GM18520 (cell line): ENCODE measurements at regions not wholly inside any gene's neighbourhood (a gene's known extent, or its start where the extent isn't known, plus 50 kb on each side); places are given as distances from the start of the nearest gene placed in this dataset.

Source experiments
- ATAC-seq: cut with Tn5 transposase; IDR thresholded peaks from one replicate; pipeline ENCODE4 v1.9.1; 2021; ENCODE audit not compliant: unreplicated experiment

- ATAC-seq = no peak
Observed at GRCh38 chr3:116920826-116921610, 211.4 kb downstream of the TUSC7 start.

DNA sequence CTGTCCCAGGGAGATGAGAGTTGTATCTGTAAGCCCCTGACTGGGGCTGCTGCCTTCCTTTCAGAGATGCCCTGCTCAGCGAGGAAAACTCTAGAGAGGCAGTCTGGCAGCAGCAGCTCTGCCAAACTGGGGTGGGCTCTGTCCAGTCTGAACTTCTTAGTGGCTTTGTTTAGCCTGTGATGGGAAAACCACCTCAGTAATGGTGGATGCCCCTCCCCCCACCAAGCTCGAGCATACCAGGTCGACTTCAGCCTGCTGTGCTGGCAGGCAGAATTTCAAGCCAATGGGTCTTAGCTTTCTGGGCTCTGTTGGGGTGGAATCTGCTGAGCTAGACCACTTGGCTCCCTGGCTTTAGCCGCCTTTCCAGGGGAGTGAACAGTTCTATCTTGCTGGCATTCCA, 218.3 kb downstream of the TUSC7 start:
- no peak for ATAC-seq

- ATAC-seq = no peak
Observed at GRCh38 chr3:116929505-116930222, 220.1 kb downstream of the TUSC7 start.

DNA sequence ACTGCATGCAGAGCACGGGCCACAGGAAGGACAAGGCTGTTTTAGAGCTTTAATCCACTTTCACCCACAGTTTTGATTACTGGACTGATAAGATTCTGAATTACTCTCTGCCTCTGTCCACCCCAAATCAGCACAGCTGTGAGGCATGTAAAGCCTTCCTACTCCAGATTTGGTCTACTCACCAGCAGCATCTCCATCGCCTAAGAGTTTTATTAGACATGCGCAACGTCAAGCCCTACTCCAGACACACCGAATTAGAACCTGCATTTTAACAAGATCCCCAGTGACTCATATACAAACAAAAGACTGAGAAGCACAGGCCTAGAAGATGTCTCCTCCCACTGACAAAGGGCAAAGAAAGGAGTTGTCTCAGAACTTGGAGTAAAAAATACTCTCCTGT, 221.2 kb downstream of the TUSC7 start:
- ATAC-seq = no peak

DNA sequence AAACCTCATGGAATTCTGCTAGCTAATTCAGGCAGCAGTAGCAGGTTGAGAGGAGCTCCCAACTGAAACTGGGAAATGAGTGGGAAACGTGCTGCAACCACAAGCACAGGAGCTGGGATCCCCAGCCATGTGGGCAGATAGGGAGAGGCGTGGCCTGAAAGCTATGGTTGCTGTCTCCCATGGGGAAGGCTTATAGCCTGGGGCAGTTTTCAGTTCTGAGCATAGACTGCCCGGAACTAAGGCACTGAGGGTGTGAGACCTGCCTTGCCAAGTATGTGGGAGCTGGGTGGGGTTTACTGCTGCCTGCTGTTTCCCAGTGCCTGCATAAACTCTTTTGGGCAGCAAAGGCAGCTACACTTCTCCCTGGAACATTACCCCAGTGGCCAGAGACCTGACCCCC, 229.5 kb downstream of the TUSC7 start:
- ATAC-seq = no peak

DNA sequence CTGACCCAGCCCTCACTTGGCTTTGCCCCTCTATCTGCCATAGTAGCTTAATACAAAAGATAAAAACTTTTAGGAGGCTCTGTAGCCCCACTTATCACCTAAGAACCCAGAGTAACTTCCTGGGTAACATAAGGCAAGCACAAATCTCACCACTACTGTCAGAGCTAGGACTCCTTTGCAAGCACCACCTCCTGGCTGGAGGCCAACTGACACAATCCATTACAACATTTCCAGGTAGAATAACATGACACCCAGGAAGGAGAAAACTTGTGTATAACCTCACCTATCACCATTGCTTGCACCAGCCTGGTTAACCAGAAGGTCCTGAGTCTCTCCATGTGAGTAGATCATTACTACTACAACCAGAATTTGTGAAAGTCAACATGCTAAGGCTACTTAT, 230.0 kb downstream of the TUSC7 start:
- no peak for ATAC-seq

DNA sequence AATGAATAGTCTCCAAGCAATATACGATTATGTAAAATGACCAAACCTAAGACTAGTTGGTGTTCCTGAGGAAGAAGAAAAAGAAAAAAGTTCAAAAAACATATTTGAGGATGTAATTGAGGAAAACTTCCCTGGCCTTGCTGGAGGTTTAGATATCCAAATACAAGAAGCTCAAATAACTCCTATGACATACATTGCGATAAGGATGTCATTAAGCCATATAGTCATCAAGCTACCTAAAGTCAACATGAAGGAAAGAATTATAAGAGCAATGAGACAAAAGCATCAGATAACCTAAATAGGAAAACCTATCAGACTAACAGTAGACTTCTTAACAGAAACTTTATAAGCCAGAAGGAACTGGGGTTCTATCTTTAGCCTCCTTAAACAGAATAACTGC, 231.1 kb downstream of the TUSC7 start:
- no peak for ATAC-seq

GRCh38 chr3:116946376-116946775, 236.8 kb downstream of the TUSC7 start:
- no peak for ATAC-seq

DNA sequence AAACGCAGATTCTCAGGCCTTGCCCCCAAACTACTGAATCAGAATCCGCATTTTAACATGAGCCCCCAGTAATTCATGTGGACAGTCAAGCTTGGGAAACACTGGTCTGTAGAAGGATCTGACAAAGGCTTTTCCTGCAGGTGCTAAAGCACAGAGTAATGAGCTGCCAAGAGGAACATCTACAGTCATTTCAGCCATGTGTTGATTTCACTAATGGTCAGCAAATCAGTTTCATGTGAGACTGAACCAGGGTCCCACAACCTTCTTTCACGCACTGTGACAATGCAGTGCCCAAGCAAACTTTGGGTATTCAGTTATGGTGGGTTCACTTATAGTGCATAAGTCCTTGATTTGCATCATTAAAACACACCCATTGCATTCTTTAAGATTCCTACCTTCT, 237.6 kb downstream of the TUSC7 start:
- ATAC-seq = no peak

DNA sequence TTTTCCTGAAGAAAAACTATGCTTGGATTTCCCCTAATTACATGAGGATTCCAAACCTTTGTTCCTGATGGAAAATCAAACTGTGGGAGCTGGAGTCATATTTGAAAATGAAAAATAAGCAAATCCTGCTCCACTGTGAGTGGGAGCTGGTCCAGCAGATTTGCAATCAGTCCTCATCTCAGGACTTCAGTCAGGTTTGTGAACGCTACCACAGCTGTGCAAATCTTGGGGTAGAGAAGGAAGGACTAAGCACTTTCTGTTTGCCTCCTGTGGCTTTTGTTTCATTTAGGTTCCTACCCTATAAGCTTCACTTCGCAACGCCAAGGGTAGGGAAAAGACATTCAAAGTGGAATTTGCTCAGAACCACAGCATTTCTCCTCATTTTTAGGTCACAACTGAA, 238.2 kb downstream of the TUSC7 start:
- no peak for ATAC-seq

GRCh38 chr3:116950301-116951055, 240.9 kb downstream of the TUSC7 start:
- ATAC-seq = no peak

DNA sequence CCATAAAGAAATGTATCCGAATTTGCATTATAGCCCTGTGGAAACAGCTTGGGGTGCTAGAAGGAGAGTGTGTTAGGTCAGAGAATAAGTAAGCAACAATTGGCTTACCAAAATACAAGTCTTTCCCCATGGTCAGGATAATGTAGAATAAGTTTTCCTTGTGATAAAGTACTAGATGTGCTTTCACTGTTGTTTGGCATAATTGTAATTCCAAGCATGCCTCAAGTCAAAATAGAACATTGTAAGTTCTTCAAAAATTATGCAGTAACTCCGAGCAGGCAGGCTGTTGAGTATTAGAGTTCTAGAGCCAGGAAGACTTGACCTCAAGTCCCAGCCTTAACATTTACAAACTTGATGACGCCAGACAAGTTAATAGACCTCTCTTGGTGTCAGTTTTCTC, 242.0 kb downstream of the TUSC7 start:
- ATAC-seq = no peak

DNA sequence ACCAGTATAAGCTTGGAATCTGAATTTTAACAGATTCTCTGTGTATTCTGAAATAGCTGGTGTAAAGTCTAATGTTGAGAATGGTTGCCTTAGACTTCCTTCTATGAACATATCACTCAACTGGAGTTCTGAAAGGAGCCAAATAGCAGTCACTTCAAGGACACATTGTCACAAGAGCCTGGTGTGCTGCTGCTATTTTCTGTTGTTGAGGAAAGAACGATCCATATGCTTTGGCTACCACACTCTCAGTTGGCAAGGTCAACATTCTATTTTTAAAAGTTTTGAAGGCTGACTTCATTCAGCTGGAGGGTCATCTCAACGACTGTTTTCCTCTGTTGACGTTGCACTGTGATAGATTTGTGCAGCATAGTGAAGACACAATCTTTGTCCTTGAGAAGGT, 248.7 kb downstream of the TUSC7 start:
- no peak for ATAC-seq

DNA sequence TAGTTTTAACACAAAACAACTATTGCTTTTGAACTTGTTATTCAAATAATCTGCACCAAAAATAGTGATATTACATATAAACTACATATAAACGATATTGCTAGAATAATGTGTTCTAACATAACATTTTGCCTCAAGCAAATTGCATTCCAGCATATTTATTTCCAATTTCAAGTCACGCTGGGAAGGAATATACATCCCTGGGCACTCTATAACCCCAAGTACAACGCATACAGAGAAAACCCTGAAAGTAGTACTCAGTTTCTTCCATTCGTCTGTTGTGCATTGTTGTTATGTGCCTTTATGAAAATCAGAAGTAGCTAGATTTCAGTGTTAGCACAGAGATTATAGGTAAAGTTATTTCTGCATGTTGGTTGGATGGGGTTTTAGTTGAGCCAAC, 251.5 kb downstream of the TUSC7 start:
- no peak for ATAC-seq

GRCh38 chr3:116963802-116964201, 254.2 kb downstream of the TUSC7 start:
- no peak for ATAC-seq

DNA sequence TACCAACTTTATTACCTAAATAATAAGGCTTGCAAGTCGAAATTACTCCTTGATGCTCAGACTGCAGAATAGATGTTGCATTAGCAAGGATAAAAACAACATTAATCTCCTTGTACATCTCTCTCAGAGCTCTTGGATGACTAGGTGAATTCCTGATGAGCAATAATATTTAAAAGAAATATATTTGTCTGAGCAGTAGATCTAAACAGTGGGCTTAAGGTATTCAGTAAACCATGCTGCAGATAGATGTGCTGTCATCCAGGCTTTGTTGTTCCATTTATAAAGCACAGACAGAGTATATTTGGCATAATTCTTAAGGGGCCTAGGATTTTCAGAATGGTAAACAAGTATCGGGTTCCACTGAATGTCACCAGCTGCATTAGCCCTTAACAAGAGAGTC, 257.1 kb downstream of the TUSC7 start:
- ATAC-seq = no peak

- no peak for ATAC-seq
Observed at GRCh38 chr3:116969135-116969534, 259.6 kb downstream of the TUSC7 start.

GRCh38 chr3:116969646-116970045, 260.1 kb downstream of the TUSC7 start:
- ATAC-seq = no peak

GRCh38 chr3:116971531-116971930, 262.0 kb downstream of the TUSC7 start:
- ATAC-seq = no peak

- ATAC-seq = no peak
Observed at GRCh38 chr3:116974702-116975101, 265.1 kb downstream of the TUSC7 start.

GRCh38 chr3:116977441-116977840, 267.9 kb downstream of the TUSC7 start:
- ATAC-seq = no peak

- ATAC-seq = no peak
Observed at GRCh38 chr3:116980099-116980498, 270.5 kb downstream of the TUSC7 start.
